Activated CD4-positive, alpha-beta memory T cell treated with anti-CD3 and anti-CD28 coated beads, Interleukin-2, amount 10 ng/mL, durations not matched to agents 7 days and 5 days (primary cell): ENCODE measurements at regions not wholly inside any gene's neighbourhood (a gene's known extent, or its start where the extent isn't known, plus 50 kb on each side); places are given as distances from the start of the nearest gene placed in this dataset.

Experiments
- CTCF ChIA-PET: fragments of 350-600 bp; sonication (Branson Sonifier 250); formaldehyde crosslinking; loops from one replicate; lab custom pipeline; 2021; ENCODE audit warnings: antibody characterized with exemption, inconsistent platforms; lab: Charles Lee
- POLR2A ChIA-PET: fragments of 350-600 bp; sonication (Branson Sonifier 250); formaldehyde crosslinking; loops from one replicate; lab custom pipeline; 2021; ENCODE audit warnings: antibody characterized with exemption; lab: Charles Lee
- DNase-seq: peaks from one replicate; pipeline ENCODE4 v3.0.0-alpha.2; 2020
- H3K27ac Mint-ChIP-seq: one replicate; pipeline ENCODE4 v1.8.0; 2021; ENCODE audit warnings: mild to moderate bottlenecking, mixed read lengths
- H3K27me3 Mint-ChIP-seq: one replicate; pipeline ENCODE4 v1.8.0; 2021; ENCODE audit warnings: mixed read lengths
- H3K36me3 Mint-ChIP-seq: one replicate; pipeline ENCODE4 v1.8.0; 2021; ENCODE audit warnings: low read depth, mixed read lengths
- H3K4me1 Mint-ChIP-seq: one replicate; pipeline ENCODE4 v1.8.0; 2021; ENCODE audit warnings: mixed read lengths
- H3K4me3 Mint-ChIP-seq: one replicate; pipeline ENCODE4 v1.8.0; 2021; ENCODE audit warnings: mild to moderate bottlenecking, mixed read lengths
- H3K9me3 Mint-ChIP-seq: one replicate; pipeline ENCODE4 v1.8.0; 2021; ENCODE audit warnings: mixed read lengths

DNA sequence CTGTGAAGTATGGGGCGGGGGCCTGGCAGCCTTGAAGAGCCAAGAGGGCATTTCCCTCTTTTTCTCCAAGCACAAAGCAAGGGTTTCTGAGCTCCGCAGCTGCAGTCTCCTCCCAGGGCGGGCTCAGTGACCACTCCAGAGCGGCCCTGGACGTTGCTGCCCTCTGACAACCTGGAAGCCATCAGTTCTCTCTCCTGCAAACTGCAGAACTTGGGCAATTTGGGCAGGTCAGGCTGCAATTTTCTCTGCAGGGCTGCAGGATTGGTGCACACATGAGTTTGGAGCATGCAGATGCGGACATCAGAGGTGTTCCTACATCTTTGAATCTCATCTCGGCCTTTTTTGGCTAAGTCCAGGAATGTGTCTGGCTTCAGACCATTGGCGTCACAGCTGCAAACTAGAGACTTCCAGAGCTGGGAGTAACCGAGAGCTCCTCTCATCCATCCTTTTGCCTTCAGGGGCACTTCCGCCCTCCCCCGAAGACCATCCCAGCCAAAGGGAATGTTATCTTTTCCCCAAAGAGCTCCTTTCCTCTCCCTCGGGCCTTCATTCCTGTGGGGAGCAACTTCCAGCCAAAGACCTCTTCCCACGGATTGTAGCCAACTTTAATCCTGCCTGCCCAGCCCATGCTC, 139.6 kb upstream of the WNT4 start:
- no peak overlapping the region for H3K27ac Mint-ChIP-seq
- H3K4me3 Mint-ChIP-seq, result no peak overlapping the region
- DNase-seq, result no peak
- H3K36me3 Mint-ChIP-seq, result no peaks in the 10 kb centered on the region
- H3K27me3 Mint-ChIP-seq, result peaks cover 21% of the 10 kb centered on the region
- POLR2A ChIA-PET, result no interaction called here
- CTCF ChIA-PET, result no interaction called here
- H3K4me1 Mint-ChIP-seq, result no peaks in the 10 kb centered on the region
- H3K9me3 Mint-ChIP-seq, result no peaks in the 10 kb centered on the region

DNA sequence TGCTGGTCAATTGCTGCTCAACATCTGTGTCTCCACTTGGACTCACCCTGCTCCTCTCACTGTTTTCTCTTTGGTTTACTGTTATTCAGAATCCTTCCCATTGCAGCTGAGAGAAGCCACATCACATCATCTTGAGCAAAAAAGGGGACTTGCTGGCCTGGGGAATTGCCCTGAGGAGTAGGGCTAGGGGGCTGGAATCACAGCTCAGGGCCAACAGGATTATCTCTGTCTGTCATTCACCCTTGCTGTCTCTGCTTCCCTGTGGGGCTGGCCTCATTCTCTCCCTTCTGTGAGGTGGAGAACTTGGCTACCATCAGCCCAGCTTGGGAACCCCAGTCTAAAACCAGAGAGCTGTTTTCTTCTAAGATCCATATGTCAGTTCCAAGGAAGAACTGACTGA, 140.7 kb upstream of the WNT4 start:
- Mint-ChIP-seq H3K27me3 (peaks cover 15% of the 10 kb centered on the region), H3K36me3 (no peaks in the 10 kb centered on the region), H3K9me3 (no peaks in the 10 kb centered on the region), H3K27ac (no peak overlapping the region), H3K4me3 (no peak overlapping the region), H3K4me1 (no peaks in the 10 kb centered on the region)
- DNase-seq, result no peak
- CTCF ChIA-PET, result no interaction called here
- POLR2A ChIA-PET, result no interaction called here

DNA sequence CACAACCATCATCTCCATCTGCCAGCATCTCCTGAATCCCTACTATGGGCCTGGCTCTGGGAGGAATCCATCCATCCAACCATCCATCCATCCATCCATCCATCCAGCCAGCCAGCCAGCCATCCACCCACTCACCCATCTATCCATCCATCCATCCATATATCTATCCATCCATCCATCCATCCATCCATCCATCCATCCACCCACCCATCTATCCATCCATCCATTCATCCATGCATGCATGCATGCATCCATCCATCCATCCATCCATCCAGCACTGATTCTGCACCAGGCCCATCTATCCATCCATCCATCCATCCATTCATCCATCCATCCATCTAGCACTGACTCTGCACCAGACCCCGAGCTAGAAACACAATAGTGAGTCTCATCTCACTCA, 141.3 kb upstream of the WNT4 start:
- POLR2A ChIA-PET, result no interaction called here
- CTCF ChIA-PET, result no interaction called here

DNA sequence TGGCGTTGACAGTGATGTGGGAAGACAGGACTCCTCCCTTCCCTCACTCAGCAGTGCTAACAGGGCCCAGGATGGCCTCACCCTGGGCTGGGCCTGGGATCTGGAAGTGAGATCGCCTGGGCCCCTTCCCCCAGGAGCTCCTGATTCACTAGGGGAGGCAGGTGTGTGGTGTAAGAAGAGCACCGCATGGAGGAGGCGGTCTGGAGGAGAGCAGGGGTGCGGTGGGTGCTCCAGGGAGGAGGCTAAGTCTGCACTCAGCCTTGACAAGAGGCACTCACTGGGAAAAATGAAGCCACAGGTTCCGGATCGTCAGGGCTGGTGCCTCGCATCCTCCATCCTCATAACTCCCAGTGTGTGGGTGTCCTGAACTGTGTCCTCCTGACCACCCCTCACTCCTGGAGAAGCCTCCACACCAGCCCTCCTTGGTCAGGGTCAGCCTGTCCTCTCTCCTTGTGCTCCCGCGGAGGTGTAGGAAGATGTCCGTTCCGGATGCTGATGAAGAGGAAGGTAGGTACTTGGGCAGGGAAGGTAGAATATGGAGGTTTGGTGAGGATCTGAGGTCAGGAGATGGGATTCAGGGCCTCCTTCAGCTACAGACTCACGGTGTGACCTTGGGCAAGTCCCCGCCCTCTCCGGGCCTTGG, 142.1 kb upstream of the WNT4 start:
- POLR2A ChIA-PET, result no interaction called here
- H3K36me3 Mint-ChIP-seq, result no peaks in the 10 kb centered on the region
- CTCF ChIA-PET, result no interaction called here
- no peaks in the 10 kb centered on the region for H3K4me1 Mint-ChIP-seq
- H3K9me3 Mint-ChIP-seq, result no peaks in the 10 kb centered on the region
- H3K27me3 Mint-ChIP-seq, result peaks cover 17% of the 10 kb centered on the region
- H3K27ac Mint-ChIP-seq, result no peak overlapping the region
- DNase-seq, result no peak
- no peak overlapping the region for H3K4me3 Mint-ChIP-seq

More for the DNA sequence above, 141.3 kb upstream of the WNT4 start:
- Mint-ChIP-seq H3K27ac (no peak overlapping the region), H3K36me3 (no peaks in the 10 kb centered on the region), H3K4me3 (no peak overlapping the region), H3K9me3 (no peaks in the 10 kb centered on the region), H3K27me3 (peaks cover 13% of the 10 kb centered on the region), H3K4me1 (no peaks in the 10 kb centered on the region)
- no peak for DNase-seq

DNA sequence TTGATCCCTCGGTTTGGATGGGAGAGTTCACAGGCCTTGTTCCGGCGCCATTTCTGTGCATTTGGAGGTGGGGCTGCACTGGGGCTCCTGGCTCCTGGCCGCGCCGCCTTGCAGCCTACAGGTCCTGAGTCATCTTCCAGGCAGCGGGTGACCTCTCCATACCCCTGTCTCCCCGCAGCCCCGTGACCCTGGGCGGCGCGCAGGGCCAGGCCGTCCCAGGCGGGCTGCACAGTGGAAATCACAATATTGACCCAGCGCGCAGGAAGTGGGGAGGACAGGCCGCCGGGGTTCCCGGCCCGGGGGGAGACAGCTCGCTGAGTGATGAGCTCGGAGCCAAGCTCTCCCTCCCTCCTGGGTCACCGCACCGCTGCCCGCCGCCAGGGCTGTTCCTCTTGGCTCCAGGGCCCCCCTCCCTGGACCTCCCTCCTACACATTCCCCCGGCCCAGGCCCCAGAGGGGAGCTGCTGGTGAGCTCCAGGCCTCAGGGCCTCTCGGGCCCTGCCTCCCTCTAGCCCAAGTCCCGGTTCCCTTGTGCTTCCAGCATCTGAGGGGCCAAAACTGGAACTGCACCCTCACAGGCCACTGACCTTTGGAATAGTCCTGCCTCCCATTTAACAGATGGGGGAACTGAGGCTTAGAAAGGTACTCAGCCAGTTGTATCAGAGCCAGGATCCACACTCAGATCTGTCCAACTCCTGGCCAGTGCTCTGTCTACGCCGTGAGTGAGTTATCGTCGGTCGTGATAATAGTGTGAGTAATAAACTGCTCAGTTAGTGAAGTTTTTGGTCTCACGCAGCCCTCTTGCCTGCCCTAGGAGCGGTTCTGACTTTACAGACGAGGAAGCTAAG, 142.9 kb upstream of the WNT4 start:
- POLR2A ChIA-PET, result no interaction called here
- H3K9me3 Mint-ChIP-seq, result no peaks in the 10 kb centered on the region
- H3K4me3 Mint-ChIP-seq, result no peak overlapping the region
- H3K36me3 Mint-ChIP-seq, result no peaks in the 10 kb centered on the region
- no peak for DNase-seq
- CTCF ChIA-PET, result no interaction called here
- H3K27ac Mint-ChIP-seq, result no peak overlapping the region
- H3K4me1 Mint-ChIP-seq, result no peaks in the 10 kb centered on the region
- H3K27me3 Mint-ChIP-seq, result peaks cover 20% of the 10 kb centered on the region

DNA sequence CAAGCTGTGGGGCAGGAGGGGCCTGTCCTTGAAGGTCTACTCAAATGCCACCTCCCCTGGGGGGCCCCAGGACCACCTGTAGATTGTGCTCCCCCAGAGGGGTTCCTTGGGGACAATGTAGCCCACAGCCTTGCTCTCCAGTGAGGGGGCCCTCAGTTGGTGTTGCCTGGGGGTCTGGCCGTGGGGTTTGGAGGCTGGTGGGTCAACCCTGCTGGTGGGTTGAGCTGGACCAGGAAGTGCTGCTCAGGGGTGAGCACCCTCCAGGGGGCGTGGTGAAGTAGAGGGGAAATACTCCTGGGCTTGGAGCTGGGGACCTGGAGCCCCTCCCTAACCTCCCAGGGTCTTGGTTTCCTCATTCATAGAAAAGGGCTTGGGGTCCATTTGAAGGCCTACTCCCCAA, 143.6 kb upstream of the WNT4 start:
- H3K4me1 Mint-ChIP-seq, result no peaks in the 10 kb centered on the region
- CTCF ChIA-PET, result no interaction called here
- no peak overlapping the region for H3K4me3 Mint-ChIP-seq
- POLR2A ChIA-PET, result no interaction called here
- H3K9me3 Mint-ChIP-seq, result no peaks in the 10 kb centered on the region
- no peak overlapping the region for H3K27ac Mint-ChIP-seq
- no peaks in the 10 kb centered on the region for H3K36me3 Mint-ChIP-seq
- no peak for DNase-seq
- H3K27me3 Mint-ChIP-seq, result peaks cover 20% of the 10 kb centered on the region

DNA sequence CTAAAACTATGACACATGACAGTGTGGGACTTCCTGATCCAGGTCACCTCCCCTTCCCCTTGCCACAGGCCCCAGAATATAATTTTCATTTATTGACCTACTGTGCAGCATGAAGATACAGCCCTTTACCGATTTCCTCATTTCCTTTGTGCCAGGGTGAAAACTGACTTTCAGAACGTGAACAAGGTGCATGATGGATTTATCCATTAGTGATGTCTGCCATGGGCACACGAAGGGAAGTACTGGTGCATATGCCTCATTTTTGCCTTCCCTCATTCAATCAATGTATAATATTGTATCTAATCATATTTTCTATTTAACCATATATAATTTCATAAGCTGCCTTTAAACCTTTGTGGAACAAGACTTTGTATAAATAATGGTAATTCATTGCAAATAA, 144.4 kb upstream of the WNT4 start:
- no peaks in the 10 kb centered on the region for H3K9me3 Mint-ChIP-seq
- H3K4me1 Mint-ChIP-seq, result no peaks in the 10 kb centered on the region
- H3K4me3 Mint-ChIP-seq, result no peak overlapping the region
- H3K27me3 Mint-ChIP-seq, result peaks cover 20% of the 10 kb centered on the region
- POLR2A ChIA-PET, result no interaction called here
- H3K36me3 Mint-ChIP-seq, result no peaks in the 10 kb centered on the region
- CTCF ChIA-PET, result interaction anchor here (0.6 kb wide), 1 partner anchor 1079 kb away, joined by 3 read pairs; no protein-coding TSS in a partner anchor
- DNase-seq, result no peak
- no peak overlapping the region for H3K27ac Mint-ChIP-seq

DNA sequence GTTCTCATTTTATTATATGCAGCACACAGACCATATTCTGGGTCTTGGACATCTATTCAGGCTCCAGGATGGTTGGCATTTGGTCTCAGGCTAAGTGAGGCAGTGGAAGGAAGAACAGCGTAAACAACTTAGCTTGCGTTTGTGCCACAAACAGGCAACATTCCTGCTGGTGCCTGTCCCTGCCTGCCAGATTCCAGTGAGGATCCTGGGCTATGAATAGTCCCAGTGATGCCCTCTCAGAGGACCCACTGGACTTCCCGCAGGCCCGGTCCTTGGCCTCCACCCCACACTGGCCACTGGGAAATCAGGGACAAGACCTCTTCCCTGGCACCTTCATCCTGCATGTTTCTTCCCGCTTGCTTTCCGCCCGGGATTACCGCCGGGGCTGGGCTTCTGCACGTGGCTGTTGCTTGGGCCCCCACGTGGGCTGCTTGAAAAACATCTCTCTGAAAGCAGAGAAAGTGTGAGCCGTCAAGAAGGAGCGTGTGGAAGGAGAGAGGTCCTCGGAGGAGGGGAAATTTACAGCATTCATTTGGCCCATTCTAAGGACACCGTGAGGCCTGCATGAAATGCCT, 145.1 kb upstream of the WNT4 start:
- H3K4me1 Mint-ChIP-seq, result no peaks in the 10 kb centered on the region
- peaks cover 15% of the 10 kb centered on the region for H3K27me3 Mint-ChIP-seq
- DNase-seq, result no peak

DNA sequence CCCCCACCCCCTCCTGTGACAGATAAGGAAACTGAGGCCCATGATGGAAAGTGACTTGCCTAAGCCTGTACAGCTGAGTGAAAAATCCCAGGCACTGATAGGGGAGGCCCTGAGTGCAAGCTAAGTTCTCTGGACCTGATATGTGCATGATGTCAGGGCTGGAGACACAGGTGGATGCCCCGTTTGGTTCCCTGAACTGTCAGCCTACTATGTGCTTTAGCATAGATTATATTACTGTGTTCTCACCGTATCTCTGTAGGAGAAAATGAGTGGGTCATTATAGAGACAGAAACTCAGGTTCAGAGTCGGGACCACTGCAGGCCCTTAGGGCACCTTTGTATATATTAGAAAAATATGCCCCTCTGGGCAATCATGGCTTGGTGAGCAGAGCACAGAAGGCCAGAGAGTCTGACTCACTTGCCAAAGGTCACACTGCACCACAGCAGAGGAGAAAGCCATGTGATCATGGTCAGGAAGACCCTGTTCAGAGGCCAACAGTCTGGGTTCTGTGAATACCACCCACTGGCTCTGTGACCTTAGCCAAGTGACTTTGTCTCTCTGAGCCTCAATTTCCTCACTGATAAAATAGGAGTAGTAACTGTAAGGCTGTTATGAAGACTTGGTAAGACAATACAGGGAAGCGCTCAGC, 145.8 kb upstream of the WNT4 start:
- H3K4me1 Mint-ChIP-seq, result no peaks in the 10 kb centered on the region
- H3K4me3 Mint-ChIP-seq, result no peak overlapping the region
- H3K9me3 Mint-ChIP-seq, result no peaks in the 10 kb centered on the region
- no peaks in the 10 kb centered on the region for H3K36me3 Mint-ChIP-seq
- peaks cover 15% of the 10 kb centered on the region for H3K27me3 Mint-ChIP-seq
- H3K27ac Mint-ChIP-seq, result no peak overlapping the region
- POLR2A ChIA-PET, result no interaction called here
- CTCF ChIA-PET, result no interaction called here
- no peak for DNase-seq

More for the DNA sequence above, 145.1 kb upstream of the WNT4 start:
- no peaks in the 10 kb centered on the region for H3K9me3 Mint-ChIP-seq
- H3K4me3 Mint-ChIP-seq, result no peak overlapping the region
- no peak overlapping the region for H3K27ac Mint-ChIP-seq
- ChIA-PET POLR2A (no interaction called here), CTCF (interaction anchor here (0.6 kb wide), 1 partner anchor 1080 kb away, joined by 3 read pairs; no protein-coding TSS in a partner anchor)
- no peaks in the 10 kb centered on the region for H3K36me3 Mint-ChIP-seq

DNA sequence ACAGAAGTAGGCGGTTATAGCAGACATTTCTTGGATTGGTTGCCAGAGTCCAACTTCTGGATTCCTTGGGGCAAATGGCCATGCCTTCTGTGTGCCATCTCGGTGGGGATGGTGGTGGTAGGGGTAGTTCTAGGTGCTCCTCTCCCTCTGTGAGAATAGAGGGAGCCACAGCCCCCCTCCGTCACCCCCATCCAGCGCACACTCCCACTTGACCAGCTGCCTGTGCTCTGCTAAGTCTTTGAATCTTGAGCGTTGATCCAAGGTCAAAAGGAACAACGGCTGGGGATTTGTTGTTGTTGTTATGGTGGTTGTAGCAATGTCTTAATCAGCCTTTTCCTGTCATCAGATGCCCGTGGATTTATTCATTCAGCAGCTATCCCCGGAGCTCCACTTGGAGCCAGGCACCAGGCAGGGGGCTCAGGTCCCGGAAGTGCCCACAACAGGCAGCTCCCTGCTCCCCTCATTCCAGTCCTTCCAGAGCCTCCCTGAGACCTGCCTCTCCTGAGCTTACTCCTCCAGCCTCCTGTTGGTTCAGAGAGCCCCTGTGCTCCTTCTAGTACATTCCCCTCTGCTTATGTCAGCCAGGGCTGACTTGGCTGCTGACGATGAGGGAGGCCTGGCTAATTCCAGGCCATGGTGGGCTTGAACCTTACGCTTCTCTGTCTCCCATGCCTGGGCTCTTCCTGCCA, 146.6 kb upstream of the WNT4 start:
- CTCF ChIA-PET, result no interaction called here

DNA sequence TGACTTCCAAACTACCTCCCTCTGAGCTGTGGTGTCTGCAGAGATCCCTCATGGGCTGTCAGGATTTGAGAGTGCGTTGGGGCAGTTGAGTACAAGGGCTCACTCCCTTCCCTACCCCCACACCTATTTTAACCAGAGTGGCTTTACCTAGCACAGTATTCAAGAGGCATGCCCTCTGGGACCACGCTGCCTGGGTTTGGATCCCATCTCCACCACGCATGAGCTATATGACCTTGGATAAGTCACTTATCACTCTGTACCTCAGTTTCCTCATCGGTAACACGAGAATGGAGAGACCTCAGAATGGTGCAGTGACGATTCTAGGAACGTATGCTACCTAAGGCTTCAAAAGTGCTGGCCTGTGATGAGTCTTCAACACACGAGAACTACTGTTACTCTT, 147.3 kb upstream of the WNT4 start:
- ChIA-PET CTCF (no interaction called here), POLR2A (no interaction called here)
- H3K4me1 Mint-ChIP-seq, result no peaks in the 10 kb centered on the region
- no peak for DNase-seq
- no peaks in the 10 kb centered on the region for H3K36me3 Mint-ChIP-seq
- no peaks in the 10 kb centered on the region for H3K9me3 Mint-ChIP-seq
- no peak overlapping the region for H3K4me3 Mint-ChIP-seq
- H3K27me3 Mint-ChIP-seq, result peaks cover 18% of the 10 kb centered on the region
- no peak overlapping the region for H3K27ac Mint-ChIP-seq

More for the DNA sequence above, 146.6 kb upstream of the WNT4 start:
- Mint-ChIP-seq H3K27me3 (peaks cover 18% of the 10 kb centered on the region), H3K4me1 (no peaks in the 10 kb centered on the region), H3K4me3 (no peak overlapping the region), H3K36me3 (no peaks in the 10 kb centered on the region), H3K9me3 (no peaks in the 10 kb centered on the region), H3K27ac (no peak overlapping the region)
- no peak for DNase-seq
- POLR2A ChIA-PET, result no interaction called here

DNA sequence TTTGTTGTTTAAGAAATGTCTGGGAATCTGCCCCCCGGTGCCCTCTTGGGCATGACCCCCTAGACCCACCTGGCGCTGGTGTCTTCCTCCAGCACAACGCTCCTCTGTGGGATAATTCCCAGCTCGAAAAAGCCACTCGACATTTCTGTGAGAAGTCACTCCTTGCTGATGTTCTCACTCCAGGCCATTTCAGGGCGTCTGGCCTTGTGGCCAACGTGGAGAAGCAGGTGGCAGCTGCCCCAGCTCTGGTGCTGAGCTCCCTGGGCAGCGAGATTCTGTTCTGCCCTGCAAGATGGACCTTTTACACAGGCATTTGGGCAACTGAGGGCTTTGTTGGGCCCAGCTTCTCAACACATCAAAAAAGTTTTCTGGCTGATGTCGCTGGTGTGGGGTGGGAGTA, 147.7 kb upstream of the WNT4 start:
- Mint-ChIP-seq H3K36me3 (no peaks in the 10 kb centered on the region), H3K4me1 (no peaks in the 10 kb centered on the region), H3K4me3 (no peak overlapping the region), H3K27ac (no peak overlapping the region), H3K27me3 (peaks cover 18% of the 10 kb centered on the region), H3K9me3 (no peaks in the 10 kb centered on the region)
- ChIA-PET CTCF (interaction anchor here (1.2 kb wide), 1 partner anchor 13 kb away, joined by 3 read pairs; no protein-coding TSS in a partner anchor), POLR2A (no interaction called here)
- no peak for DNase-seq
